ENCODE measurements at regions not wholly inside any gene's neighbourhood (a gene's known extent, or its start where the extent isn't known, plus 50 kb on each side); places are given as distances from the start of the nearest gene placed in this dataset.

DNA sequence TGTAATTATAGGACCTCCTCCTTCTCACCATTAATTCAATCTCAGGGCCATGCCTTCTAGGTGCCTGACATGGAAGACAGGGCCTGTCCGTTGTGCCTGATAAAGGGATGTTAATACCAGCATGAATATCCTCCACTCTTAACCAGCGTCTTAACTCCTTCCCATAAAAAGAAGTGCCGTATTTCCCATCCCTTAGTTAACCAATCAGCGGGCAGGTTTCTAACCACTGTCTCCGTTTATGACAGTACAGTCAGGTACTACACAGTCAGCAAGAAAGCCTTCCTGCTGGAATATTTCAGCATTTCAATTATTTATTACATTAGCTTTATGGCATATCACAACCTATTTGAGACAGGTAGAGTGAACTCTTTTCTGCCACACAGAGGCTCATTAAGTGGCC, 308.6 kb upstream of the FZD8 start:
- peaks cover 6 to 19% (median 10%) of the 10 kb centered on the region in 4 experiments; a peak in 6 of 7 replicates for H3K4me1 ChIP-seq (replicated peaks in 1 of 4; ENCODE audit: control insufficient read depth in 3 of 4, insufficient read depth in 4 of 4, low read length in 3 of 4)
- POLR2A ChIA-PET (ENCODE audit: partially characterized antibody), result no interaction called here
- TF ChIP-seq MAFK (IDR thresholded peaks at IDR 0.05; ENCODE audit: low read depth, low read length) (no peak), RBBP5 (IDR thresholded peaks at IDR 0.05; ENCODE audit: borderline replicate concordance, low read depth, low read length) (no peak), SIN3A (conservative IDR thresholded peaks at IDR 0.05 in 1 of 2, IDR thresholded peaks at IDR 0.05 in 1 of 2; ENCODE audit: low read depth in 1 of 2, low read length in 2 of 2) (no peak), YY1 (IDR thresholded peaks at IDR 0.05; ENCODE audit: low read depth, low read length) (no peak), BRCA1 (IDR thresholded peaks at IDR 0.05; ENCODE audit: low read depth, low read length) (no peak), KDM5A (IDR thresholded peaks at IDR 0.05; ENCODE audit: low read length) (no peak), CTBP2 (IDR thresholded peaks at IDR 0.05; ENCODE audit: borderline replicate concordance, insufficient read depth, insufficient read length, low read length) (no peak), NRF1 (IDR thresholded peaks at IDR 0.05; ENCODE audit: low read depth, low read length) (no peak), NANOG (IDR thresholded peaks at IDR 0.05; ENCODE audit: insufficient read depth, low read depth, low read length, poor library complexity, severe bottlenecking) (no peak), HDAC2 (IDR thresholded peaks at IDR 0.05; ENCODE audit: borderline replicate concordance in 1 of 2, low read depth in 2 of 2, low read length in 2 of 2) (no peak), SP4 (IDR thresholded peaks at IDR 0.05; ENCODE audit: low read length) (no peak), POLR2AphosphoS5 (IDR thresholded peaks at IDR 0.05; ENCODE audit: low read depth, low read length) (no peak)
- TF ChIP-seq, protein P1, sequence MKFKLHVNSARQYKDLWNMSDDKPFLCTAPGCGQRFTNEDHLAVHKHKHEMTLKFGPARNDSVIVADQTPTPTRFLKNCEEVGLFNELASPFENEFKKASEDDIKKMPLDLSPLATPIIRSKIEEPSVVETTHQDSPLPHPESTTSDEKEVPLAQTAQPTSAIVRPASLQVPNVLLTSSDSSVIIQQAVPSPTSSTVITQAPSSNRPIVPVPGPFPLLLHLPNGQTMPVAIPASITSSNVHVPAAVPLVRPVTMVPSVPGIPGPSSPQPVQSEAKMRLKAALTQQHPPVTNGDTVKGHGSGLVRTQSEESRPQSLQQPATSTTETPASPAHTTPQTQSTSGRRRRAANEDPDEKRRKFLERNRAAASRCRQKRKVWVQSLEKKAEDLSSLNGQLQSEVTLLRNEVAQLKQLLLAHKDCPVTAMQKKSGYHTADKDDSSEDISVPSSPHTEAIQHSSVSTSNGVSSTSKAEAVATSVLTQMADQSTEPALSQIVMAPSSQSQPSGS (IDR thresholded peaks at IDR 0.05; ENCODE audit: low read length), result no peak

More for the DNA sequence above, 308.6 kb upstream of the FZD8 start:
- DNase-seq (ENCODE audit: low read depth in 1 of 2, low spot score in 2 of 2), result no peak
- no peaks in the 10 kb centered on the region for H3K23me2 ChIP-seq (ENCODE audit: low read depth, low read length)
- no peak overlapping the region for H3K9ac ChIP-seq (replicated peaks in 1 of 4; ENCODE audit: extremely low read depth in 1 of 4, low read depth in 3 of 4, low read length in 3 of 4)
- no peaks in the 10 kb centered on the region for H3K27me3 ChIP-seq (replicated peaks in 1 of 4; ENCODE audit: control insufficient read depth in 3 of 4, extremely low read depth in 1 of 4, insufficient read depth in 3 of 4, low read length in 3 of 4)
- no peak overlapping the region for H2BK20ac ChIP-seq (ENCODE audit: low read length)
- no peaks in the 10 kb centered on the region for H3K79me2 ChIP-seq (ENCODE audit: control insufficient read depth in 1 of 2, insufficient read depth in 2 of 2, low read length in 2 of 2)
- no peak overlapping the region for H2BK12ac ChIP-seq (ENCODE audit: low read depth, low read length)
- CTCF ChIA-PET (ENCODE audit: partially characterized antibody), result interaction anchor here (0.9 kb wide), 1 partner anchor 57 kb away, joined by 3 read pairs; no protein-coding TSS in a partner anchor
- no peak overlapping the region; the same call in 1 of the 2 replicates for H3K18ac ChIP-seq (ENCODE audit: extremely low read depth, low read length)
- no peak overlapping the region for H2BK15ac ChIP-seq (ENCODE audit: low read length)
- H3K14ac ChIP-seq (ENCODE audit: insufficient read length), result no peak overlapping the region
- H3K36me3 ChIP-seq (ENCODE audit: control insufficient read depth in 2 of 4, insufficient read depth in 4 of 4, low read length in 3 of 4), result no peaks in the 10 kb centered on the region
- no peak overlapping the region for H2BK5ac ChIP-seq (ENCODE audit: low read depth, low read length)
- 90% methylated on average over 5 of the region's 5 CpGs; no CpG with 5 or more reads in 1 of the 2 experiments for WGBS, 2 experiments (ENCODE audit: extremely low coverage in 1 of 2, insufficient coverage in 1 of 2, insufficient read length in 1 of 2, insufficient replicate concordance in 2 of 2, low coverage in 1 of 2, low lambda C conversion rate in 2 of 2, missing lambda C conversion rate in 1 of 2)
- no peak overlapping the region for H4K5ac ChIP-seq (ENCODE audit: insufficient read length, low read depth, low read length)
- H3K4me2 ChIP-seq (ENCODE audit: insufficient read depth in 1 of 2, low read depth in 2 of 2, low read length in 2 of 2), result peak overlapping the region in 1 of 2 experiments; percentile 44; a peak in 1 of 4 replicates
- H2AFZ ChIP-seq (ENCODE audit: low read length), result no peak overlapping the region
- H2BK120ac ChIP-seq (replicated peaks; ENCODE audit: low read depth, low read length), result no peak overlapping the region
- H3K27ac ChIP-seq (ENCODE audit: low read depth, low read length), result no peak overlapping the region
- no peak for FAIRE-seq
- H4K8ac ChIP-seq (ENCODE audit: extremely low read depth, insufficient read depth, low read length), result no peak overlapping the region
- H4K91ac ChIP-seq (replicated peaks; ENCODE audit: insufficient read length, low read length), result no peak overlapping the region
- no peaks in the 10 kb centered on the region for H3K79me1 ChIP-seq (ENCODE audit: low read depth, low read length)
- no peaks in the 10 kb centered on the region for H3K9me3 ChIP-seq (ENCODE audit: insufficient read depth in 2 of 2, low read depth in 1 of 2, low read length in 1 of 2)
- no peaks in the 10 kb centered on the region for H4K20me1 ChIP-seq (replicated peaks in 1 of 2; ENCODE audit: control insufficient read depth in 1 of 2, insufficient read depth in 2 of 2, low read length in 2 of 2)
- H3K4me3 ChIP-seq (ENCODE audit: extremely low read depth in 1 of 4, insufficient read depth in 2 of 4, low read depth in 3 of 4, low read length in 4 of 4), result no peak overlapping the region
- no peak overlapping the region for H3K56ac ChIP-seq (replicated peaks; ENCODE audit: insufficient read length, low read depth, low read length)
- H2AK5ac ChIP-seq (ENCODE audit: low read depth, low read length), result no peak overlapping the region
- H3K23ac ChIP-seq (ENCODE audit: insufficient read length), result no peak overlapping the region
- H3K4ac ChIP-seq (replicated peaks; ENCODE audit: insufficient read length, low read depth, low read length), result no peak overlapping the region
